Pancreas (tissue), 10 donors: ENCODE measurements at regions not wholly inside any gene's neighbourhood (a gene's known extent, or its start where the extent isn't known, plus 50 kb on each side); places are given as distances from the start of the nearest gene placed in this dataset.
"Not testable (repeated sequence)": the region's sequence is repeated elsewhere in the genome, so short reads cannot be mapped to it uniquely, and the experiment has no call there.

Experiments
- ATAC-seq, 4 donors: fragments of 200-7000 bp; cut with Tn5 transposase; one replicate each; pipeline versions ENCODE4 v1.8.0 to v1.9.1; 2020; ENCODE audit warnings: mild to moderate bottlenecking in 4 of 4, moderate library complexity in 4 of 4
- DNase-seq, 6 donors: peaks; one replicate each; pipeline ENCODE4 v3.0.0-alpha.2; 2020
- FAIRE-seq: peaks from 2 replicates; lab custom pipeline; 2012; peaks lifted over from hg19 to GRCh38; lab: Jason Lieb, UNC
- H3K27ac ChIP-seq, 4 donors: fragments of 200-600 bp; sonication (generic); 1 replicate in 3 of 4; 2 replicates in 1 of 4; pipeline versions ENCODE4 v1.5.0 to v1.8.0; 2020
- H3K27me3 ChIP-seq, 4 donors: fragments of 200-600 bp; one replicate each; pipeline ENCODE4 v1.8.0; 2021
- H3K36me3 ChIP-seq, 3 donors: fragments of 200-600 bp; sonication (generic) in 1 of 3; one replicate each; pipeline versions ENCODE4 v1.5.0 to v1.8.0; 2020 to 2021
- H3K4me1 ChIP-seq, 3 donors: fragments of 200-600 bp; one replicate each; pipeline ENCODE4 v1.8.0; 2021
- H3K4me3 ChIP-seq, 4 donors: fragments of 200-600 bp; sonication (generic) in 2 of 4; one replicate each; pipeline versions ENCODE4 v1.5.0 to v1.8.0; 2020 to 2021
- H3K9me3 ChIP-seq, 4 donors: fragments of 200-600 bp; one replicate each; pipeline ENCODE4 v1.8.0; 2021
- WGBS, 2 donors: extraction: QIAGEN DNeasy Blood & Tissue Kit; methylation state at CpG; one replicate each; pipeline ENCODE4 v1.1.7; 2013; 5-methylcytosine and 5-hydroxymethylcytosine counted together
- intact Hi-C, 3 donors: fragments of 100-400 bp; cut with DNase I; formaldehyde crosslinking; loops; one replicate each; pipeline versions ENCODE4 v1.11.1 to v1.14.2; 2022
- TF ChIP-seq, protein P1 (sequence below), 4 donors: fragments of 200-600 bp; sonication (generic) in 3 of 4; IDR thresholded peaks; one replicate each; pipeline versions ENCODE4 v1.5.0 to v1.8.0; 2021; ENCODE audit warnings: antibody characterized with exemption in 4 of 4
- donor health status: healthy with polysubstance abuse.
- donor health status: DM: no; HTN: no; CAD: no; lungs with moderate emphysema.
- donor health status: DM: no; HTN: no; CAD: no.
- donor health status: control.
- donor health status: control.
- donor health status: Bipolar disorder and iron deficiency.
- donor health status: DM: yes; HTN: yes; CAD: no.
- donor health status: DM: no; HTN: no; CAD: no.
- donor health status: DM: no; HTN: no; CAD: no.
- donor health status: DM: yes; HTN: yes; CAD: no.

DNA sequence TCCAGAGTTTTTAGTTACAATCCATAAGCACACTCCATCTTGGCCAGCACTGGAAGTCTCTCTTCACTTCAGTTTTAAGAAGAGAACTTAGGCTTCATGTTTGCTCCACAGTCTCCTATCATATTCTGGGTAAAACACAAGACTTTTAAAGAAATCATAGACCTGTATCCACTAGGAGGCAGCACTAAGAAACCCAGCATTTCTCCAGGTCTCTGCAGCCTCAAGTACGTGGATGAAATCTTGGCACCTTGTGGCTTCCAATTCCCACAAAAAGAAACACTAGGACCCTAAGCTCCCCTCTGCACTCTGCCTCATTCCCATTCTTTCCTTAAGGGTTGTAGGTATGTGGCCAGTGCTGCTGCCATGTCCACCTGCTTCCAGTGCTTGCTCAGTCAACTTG is 367.3 kb upstream of the CASK start:
- 4 to 10% methylated on average over 1 of the region's 1 CpG for WGBS, 2 donors
- H3K27ac ChIP-seq = no peak overlapping the region
- no peak for FAIRE-seq

DNA sequence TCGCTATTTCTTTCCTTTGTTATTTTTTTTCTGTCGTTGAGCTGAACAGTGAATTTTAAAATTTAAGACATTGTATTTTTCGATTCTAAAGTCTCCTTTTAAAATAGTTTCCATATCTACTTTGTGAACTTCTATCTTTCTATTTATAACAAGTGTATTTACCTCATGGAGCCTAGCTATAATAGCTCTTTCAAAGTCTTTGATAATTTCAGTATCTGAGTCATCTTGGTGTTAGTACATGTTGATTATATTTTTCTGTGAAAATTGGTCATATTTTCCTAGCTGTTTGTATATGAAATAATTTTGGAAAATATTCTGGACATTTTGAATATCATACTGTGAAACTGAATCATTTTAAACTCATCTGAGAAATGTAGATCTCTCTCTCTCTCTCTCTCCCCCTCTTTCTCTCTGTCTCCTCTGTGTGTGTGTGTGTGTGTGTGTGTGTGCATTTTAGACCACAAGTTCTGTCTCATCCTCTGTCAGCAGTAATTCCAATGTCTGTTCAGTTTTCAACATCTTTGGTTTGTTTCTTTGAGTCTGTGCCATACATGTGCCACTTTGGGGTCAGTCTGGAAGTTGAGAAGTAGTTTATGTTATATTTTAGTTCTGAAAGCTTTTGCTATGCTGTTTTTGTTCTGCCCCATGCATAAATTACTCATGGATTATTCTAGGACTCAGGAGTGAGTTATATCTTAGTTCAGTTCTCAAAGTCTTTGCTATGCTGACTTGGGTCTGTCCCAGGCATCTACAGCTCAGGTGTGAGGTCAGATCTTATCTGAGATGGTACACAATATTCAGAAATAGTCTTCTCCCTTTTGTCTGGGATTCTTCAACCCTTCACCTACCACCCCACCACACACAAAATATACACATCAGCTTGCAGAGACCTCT is 366.4 kb upstream of the CASK start:
- ATAC-seq (no peak), DNase-seq (no peak), FAIRE-seq (peak; percentile 92)
- TF ChIP-seq, protein P1, sequence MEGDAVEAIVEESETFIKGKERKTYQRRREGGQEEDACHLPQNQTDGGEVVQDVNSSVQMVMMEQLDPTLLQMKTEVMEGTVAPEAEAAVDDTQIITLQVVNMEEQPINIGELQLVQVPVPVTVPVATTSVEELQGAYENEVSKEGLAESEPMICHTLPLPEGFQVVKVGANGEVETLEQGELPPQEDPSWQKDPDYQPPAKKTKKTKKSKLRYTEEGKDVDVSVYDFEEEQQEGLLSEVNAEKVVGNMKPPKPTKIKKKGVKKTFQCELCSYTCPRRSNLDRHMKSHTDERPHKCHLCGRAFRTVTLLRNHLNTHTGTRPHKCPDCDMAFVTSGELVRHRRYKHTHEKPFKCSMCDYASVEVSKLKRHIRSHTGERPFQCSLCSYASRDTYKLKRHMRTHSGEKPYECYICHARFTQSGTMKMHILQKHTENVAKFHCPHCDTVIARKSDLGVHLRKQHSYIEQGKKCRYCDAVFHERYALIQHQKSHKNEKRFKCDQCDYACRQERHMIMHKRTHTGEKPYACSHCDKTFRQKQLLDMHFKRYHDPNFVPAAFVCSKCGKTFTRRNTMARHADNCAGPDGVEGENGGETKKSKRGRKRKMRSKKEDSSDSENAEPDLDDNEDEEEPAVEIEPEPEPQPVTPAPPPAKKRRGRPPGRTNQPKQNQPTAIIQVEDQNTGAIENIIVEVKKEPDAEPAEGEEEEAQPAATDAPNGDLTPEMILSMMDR (IDR thresholded peaks at IDR 0.05) = no peak
- intact Hi-C loops = no loop called here
- H3K27ac ChIP-seq = no peak overlapping the region
- no peak overlapping the region for H3K4me3 ChIP-seq
- H3K27me3 ChIP-seq = no peaks in the 10 kb centered on the region
- 57 to 60% methylated on average over 3 of the region's 3 CpGs for WGBS, 2 donors
- no peaks in the 10 kb centered on the region for H3K36me3 ChIP-seq
- no peaks in the 10 kb centered on the region for H3K9me3 ChIP-seq
- no peaks in the 10 kb centered on the region for H3K4me1 ChIP-seq

More for the DNA sequence above, 367.3 kb upstream of the CASK start:
- Histone ChIP-seq H3K27me3 (no peaks in the 10 kb centered on the region), H3K36me3 (no peaks in the 10 kb centered on the region), H3K4me3 (no peak overlapping the region), H3K9me3 (no peaks in the 10 kb centered on the region), H3K4me1 (no peaks in the 10 kb centered on the region)
- intact Hi-C loops = no loop called here
- TF ChIP-seq, protein P1 (IDR thresholded peaks at IDR 0.05) = peak in 2 of 4 donors; percentile 10 to 16
- no peak for DNase-seq
- peak in 2 of 4 donors; percentile 44 to 50 for ATAC-seq

- intact Hi-C loops, H3K27ac ChIP-seq, H3K4me1 ChIP-seq, H3K9me3 ChIP-seq, ATAC-seq, H3K4me3 ChIP-seq, FAIRE-seq, H3K36me3 ChIP-seq: not testable (repeated sequence)
- peaks cover 0 to 15% (median 0%) of the 10 kb centered on the region in 4 donors for H3K27me3 ChIP-seq
- WGBS, 2 donors = 92 to 97% methylated on average over 12 to 22 of the region's 28 CpGs
- DNase-seq = peak in 2 of 6 donors; percentile 9 to 63
Measured at GRCh38 chrX:42285681-42286080, 362.3 kb upstream of the CASK start.

DNA sequence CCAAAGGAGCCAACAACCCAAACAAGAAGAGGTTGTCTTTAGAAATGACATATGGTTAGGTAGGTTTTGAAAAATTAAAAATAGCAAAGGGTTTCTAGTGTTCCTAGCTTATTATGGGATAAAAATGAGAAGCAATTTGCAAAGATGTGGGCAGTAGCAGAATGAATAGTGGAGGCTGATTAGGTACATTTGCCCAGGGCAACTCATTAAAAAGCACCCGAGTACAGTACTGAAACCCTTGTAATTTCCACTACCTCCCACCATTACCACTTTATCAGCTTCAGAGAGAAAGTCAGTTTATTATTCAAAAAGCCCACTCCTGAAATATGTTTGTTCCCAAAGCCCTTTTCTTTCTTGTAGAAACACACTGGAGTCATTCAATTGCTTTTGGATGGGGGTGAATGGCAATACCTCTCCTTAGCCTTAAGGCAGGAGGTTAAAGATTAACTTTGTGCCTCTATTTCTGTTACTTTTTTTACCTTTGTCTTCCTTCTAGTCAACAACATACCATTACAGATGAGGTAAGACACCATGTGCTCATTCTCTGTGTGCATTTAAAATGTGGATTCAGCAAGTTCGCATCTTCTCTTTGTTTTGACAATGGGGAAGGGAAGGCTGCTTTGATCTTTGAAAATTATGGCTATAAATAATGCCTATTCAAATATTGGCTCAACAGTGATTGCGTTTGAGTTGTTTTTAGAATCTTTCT is 353.8 kb upstream of the CASK start:
- Histone ChIP-seq H3K27ac (no peak overlapping the region), H3K36me3 (no peaks in the 10 kb centered on the region), H3K27me3 (peaks cover 0 to 7% (median 0%) of the 10 kb centered on the region in 4 donors), H3K9me3 (no peaks in the 10 kb centered on the region), H3K4me1 (no peaks in the 10 kb centered on the region), H3K4me3 (no peak overlapping the region)
- ATAC-seq = no peak
- WGBS, 2 donors = 52 to 57% methylated on average over 3 of the region's 3 CpGs
- TF ChIP-seq, protein P1 (IDR thresholded peaks at IDR 0.05) = no peak
- intact Hi-C loops = no loop called here
- DNase-seq = no peak
- no peak for FAIRE-seq

DNA sequence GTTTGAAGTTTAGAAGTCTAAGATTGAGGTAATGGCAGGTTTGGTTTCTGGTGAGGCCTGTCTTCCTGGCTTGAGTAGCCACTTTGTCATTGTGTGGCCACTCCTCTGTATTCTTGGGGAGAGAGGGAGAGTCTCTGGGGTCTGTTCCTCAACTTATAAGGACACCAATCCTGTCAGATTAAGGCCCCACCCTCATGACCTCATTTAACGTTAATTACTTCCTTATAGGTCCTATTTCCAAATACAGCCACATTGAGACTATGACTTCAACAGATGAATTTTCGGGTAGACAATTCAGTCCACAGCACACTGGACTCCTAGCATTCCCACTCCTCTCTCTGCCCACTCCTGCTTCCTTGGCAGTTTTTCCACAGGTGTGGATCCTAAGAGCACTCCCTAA is 350.8 kb upstream of the CASK start:
- Histone ChIP-seq H3K9me3 (no peaks in the 10 kb centered on the region), H3K4me3 (no peak overlapping the region), H3K4me1 (no peaks in the 10 kb centered on the region), H3K27me3 (no peaks in the 10 kb centered on the region), H3K27ac (no peak overlapping the region), H3K36me3 (no peaks in the 10 kb centered on the region)
- intact Hi-C loops = no loop called here
- no peak for DNase-seq
- TF ChIP-seq, protein P1 (IDR thresholded peaks at IDR 0.05) = no peak
- no peak for FAIRE-seq
- 67 to 70% methylated on average over 2 of the region's 2 CpGs for WGBS, 2 donors
- no peak for ATAC-seq
